ENCODE measurements at regions not wholly inside any gene's neighbourhood (a gene's known extent, or its start where the extent isn't known, plus 50 kb on each side); places are given as distances from the start of the nearest gene placed in this dataset.
A peak's percentile ranks its signal among the peaks of the same experiment; 100 is the strongest.

DNA sequence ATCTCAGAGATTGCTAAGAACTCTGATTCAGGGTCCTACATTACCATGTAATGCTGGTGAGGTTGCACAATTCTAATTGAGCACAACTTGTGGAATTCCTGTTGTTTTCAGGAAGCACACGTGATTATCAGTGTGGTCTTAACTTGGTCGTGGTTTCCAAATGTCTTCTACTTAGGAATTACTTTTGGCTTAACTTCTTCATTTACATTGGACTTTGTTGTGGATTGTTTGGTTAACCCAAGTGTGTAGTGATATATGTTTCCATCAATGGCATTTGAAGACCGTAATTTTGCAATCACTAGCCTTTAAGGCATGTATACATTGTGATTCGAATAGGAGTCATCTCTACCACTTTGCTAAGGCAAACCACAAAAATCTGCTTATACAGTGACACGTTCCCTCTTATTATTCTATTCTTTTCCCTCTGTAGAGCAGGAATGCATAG is 373.3 kb downstream of the IRS1 start:
- Mint-ChIP-seq H3K9me3 (ENCODE audit: low read depth) (no peaks in the 10 kb centered on the region), H3K36me3 (no peaks in the 10 kb centered on the region), H3K4me3 (no peak overlapping the region), H3K27ac (no peak overlapping the region), H3K27me3 (peaks cover 20% of the 10 kb centered on the region), H3K4me1 (ENCODE audit: low read depth) (peaks cover 12% of the 10 kb centered on the region)

- peaks cover 18% of the 10 kb centered on the region for H3K27me3 Mint-ChIP-seq
- H3K4me3 Mint-ChIP-seq: no peak overlapping the region
- no peaks in the 10 kb centered on the region for H3K9me3 Mint-ChIP-seq (ENCODE audit: low read depth)
- H3K27ac Mint-ChIP-seq: no peak overlapping the region
- H3K4me1 Mint-ChIP-seq (ENCODE audit: low read depth): peaks cover 12% of the 10 kb centered on the region
- H3K36me3 Mint-ChIP-seq: no peaks in the 10 kb centered on the region
These were observed 374.6 kb downstream of the IRS1 start for GRCh38 chr2:226424971-226425370.

DNA sequence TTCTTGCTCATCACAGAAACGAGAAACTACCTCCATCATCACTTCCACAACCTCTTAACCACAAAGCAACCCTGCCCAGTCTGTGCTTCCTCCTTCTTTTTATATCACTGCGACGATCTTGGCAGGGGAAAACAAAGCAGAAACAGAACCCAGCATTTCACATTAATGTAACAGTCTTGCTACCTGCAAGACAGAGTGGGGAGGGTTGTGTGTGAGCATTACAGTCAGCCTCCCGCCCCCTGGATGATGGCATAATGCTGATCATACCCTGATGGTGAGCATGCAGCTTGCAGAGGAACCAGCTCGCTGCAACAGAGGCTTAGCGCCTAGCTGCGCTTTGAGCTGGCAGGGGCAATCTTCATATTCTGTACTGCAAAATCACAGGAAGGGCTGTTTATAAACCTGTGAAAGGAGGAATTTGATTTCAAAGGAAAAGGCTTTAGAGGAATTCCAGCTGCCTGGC is 376.1 kb downstream of the IRS1 start:
- H3K27ac Mint-ChIP-seq: no peak overlapping the region
- H3K36me3 Mint-ChIP-seq: no peaks in the 10 kb centered on the region
- no peaks in the 10 kb centered on the region for H3K9me3 Mint-ChIP-seq (ENCODE audit: low read depth)
- peaks cover 10% of the 10 kb centered on the region for H3K27me3 Mint-ChIP-seq
- H3K4me1 Mint-ChIP-seq (ENCODE audit: low read depth): peaks cover 12% of the 10 kb centered on the region
- peak overlapping the region; percentile 70 for H3K4me3 Mint-ChIP-seq

GRCh38 chr2:226420646-226421045 is 379.0 kb downstream of the IRS1 start:
- Mint-ChIP-seq H3K27me3 (peaks cover 7% of the 10 kb centered on the region), H3K9me3 (ENCODE audit: low read depth) (no peaks in the 10 kb centered on the region), H3K4me1 (ENCODE audit: low read depth) (peaks cover 12% of the 10 kb centered on the region), H3K27ac (no peak overlapping the region), H3K4me3 (no peak overlapping the region), H3K36me3 (no peaks in the 10 kb centered on the region)

- no peaks in the 10 kb centered on the region for H3K36me3 Mint-ChIP-seq
- H3K27me3 Mint-ChIP-seq: peaks cover 6% of the 10 kb centered on the region
- H3K4me3 Mint-ChIP-seq: no peak overlapping the region
- H3K27ac Mint-ChIP-seq: no peak overlapping the region
- peaks cover 6% of the 10 kb centered on the region for H3K4me1 Mint-ChIP-seq (ENCODE audit: low read depth)
- H3K9me3 Mint-ChIP-seq (ENCODE audit: low read depth): no peaks in the 10 kb centered on the region
These were observed 381.1 kb downstream of the IRS1 start for GRCh38 chr2:226418521-226418920.

DNA sequence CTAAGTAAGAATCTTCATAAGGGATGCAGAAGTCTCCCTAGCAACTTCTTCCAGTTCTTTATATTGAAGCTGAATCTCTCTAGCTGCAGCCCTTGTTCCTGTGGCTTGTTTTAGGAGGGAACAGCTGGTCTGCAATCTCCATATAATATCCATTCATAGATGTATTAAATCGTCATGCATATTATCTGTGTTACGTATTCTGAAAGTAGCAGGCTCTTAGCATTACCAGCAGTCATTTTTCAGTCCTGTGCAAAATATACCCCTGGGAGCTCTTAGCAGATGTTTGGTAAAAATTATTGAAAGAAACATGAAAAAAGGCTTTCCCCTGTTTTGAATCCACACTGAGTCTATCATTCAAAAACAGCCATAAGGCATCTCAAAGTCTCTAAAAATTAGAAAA is 385.3 kb downstream of the IRS1 start:
- peaks cover 3% of the 10 kb centered on the region for H3K36me3 Mint-ChIP-seq
- no peak overlapping the region for H3K4me3 Mint-ChIP-seq
- no peaks in the 10 kb centered on the region for H3K9me3 Mint-ChIP-seq (ENCODE audit: low read depth)
- no peak overlapping the region for H3K27ac Mint-ChIP-seq
- H3K4me1 Mint-ChIP-seq (ENCODE audit: low read depth): no peaks in the 10 kb centered on the region
- H3K27me3 Mint-ChIP-seq: peaks cover 11% of the 10 kb centered on the region

- H3K27ac Mint-ChIP-seq: no peak overlapping the region
- no peak overlapping the region for H3K4me3 Mint-ChIP-seq
- H3K9me3 Mint-ChIP-seq (ENCODE audit: low read depth): no peaks in the 10 kb centered on the region
- peaks cover 14% of the 10 kb centered on the region for H3K27me3 Mint-ChIP-seq
- H3K4me1 Mint-ChIP-seq (ENCODE audit: low read depth): no peaks in the 10 kb centered on the region
- peaks cover 3% of the 10 kb centered on the region for H3K36me3 Mint-ChIP-seq
These were observed 386.0 kb downstream of the IRS1 start for GRCh38 chr2:226413498-226414130.

DNA sequence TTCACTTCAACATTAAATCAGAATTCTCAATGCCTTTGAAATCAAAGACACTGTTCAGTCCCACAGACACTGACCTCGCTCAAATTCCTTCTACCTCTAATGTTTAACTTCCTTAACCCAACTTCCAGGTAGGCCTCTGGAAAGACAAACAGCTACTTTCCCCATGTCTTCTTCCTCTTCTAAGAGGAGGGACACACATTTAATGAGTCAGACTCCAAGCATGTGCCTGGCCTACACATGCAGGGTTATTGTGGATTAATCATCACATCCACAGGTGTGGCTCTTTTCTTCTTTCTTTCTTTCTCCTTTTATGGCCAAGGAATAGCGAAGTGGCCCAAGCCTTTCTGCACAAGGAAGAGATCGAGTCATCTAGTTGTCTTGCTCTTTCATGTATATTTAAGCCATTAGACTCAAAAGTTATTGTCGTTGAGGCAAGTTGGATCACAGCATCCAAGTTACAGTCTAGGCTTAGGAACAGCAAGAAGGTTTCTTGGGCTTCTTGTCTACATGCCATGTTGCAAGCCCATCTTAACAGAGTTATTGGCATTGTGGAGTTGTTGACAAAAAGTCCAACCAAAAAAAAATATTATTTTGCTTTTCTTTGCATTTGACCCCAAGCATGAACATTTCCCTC is 387.8 kb downstream of the IRS1 start:
- no peaks in the 10 kb centered on the region for H3K4me1 Mint-ChIP-seq (ENCODE audit: low read depth)
- H3K27ac Mint-ChIP-seq: no peak overlapping the region
- H3K4me3 Mint-ChIP-seq: no peak overlapping the region
- H3K27me3 Mint-ChIP-seq: peaks cover 14% of the 10 kb centered on the region
- no peaks in the 10 kb centered on the region for H3K9me3 Mint-ChIP-seq (ENCODE audit: low read depth)
- peaks cover 3% of the 10 kb centered on the region for H3K36me3 Mint-ChIP-seq

DNA sequence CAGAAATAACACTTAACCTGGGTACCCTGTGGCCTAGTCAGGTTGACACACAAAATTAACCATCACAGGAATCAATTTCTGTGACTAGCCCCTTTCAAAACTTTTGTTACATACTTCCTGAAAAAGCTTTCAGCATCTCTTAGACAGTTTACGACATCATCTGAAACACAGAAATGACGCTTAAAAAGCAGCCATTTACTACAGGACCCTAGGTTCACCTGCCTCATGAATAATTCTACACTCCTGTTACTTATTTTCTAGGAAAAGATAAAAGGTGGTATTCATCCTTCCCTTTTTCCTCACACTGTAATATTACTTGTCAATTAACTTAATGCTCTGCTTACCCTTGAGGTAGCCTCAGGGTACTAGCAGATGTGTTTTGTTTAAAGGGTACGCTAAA is 388.4 kb downstream of the IRS1 start:
- Mint-ChIP-seq H3K27ac (no peak overlapping the region), H3K4me3 (no peak overlapping the region), H3K9me3 (ENCODE audit: low read depth) (no peaks in the 10 kb centered on the region), H3K36me3 (peaks cover 3% of the 10 kb centered on the region), H3K4me1 (ENCODE audit: low read depth) (no peaks in the 10 kb centered on the region), H3K27me3 (peaks cover 14% of the 10 kb centered on the region)

DNA sequence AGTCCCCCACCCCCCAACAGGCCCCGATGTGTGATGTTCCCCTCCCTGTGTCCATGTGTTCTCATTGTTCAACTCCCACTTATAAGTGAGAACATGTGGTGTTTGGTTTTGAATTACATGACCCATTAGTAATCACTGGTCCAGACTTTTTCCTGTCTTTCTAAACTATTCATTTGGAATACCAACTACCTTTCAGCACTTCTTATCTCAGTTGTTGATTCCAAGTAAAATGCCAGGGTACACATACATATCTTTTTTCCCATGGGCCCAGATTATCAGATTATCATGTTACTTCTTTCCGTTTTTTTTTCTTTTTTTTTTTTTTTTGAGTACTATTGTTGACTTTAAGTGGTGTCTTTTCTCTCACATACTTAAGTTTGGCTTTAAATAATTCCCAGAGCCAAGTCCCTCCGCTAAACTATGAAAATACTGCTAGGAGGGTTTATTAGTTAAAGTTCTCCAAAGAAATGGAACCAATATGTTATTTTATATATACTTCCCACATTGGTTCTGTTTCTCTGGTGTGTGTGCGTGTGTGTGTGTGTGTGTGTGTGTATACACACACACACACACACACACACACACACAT is 389.3 kb downstream of the IRS1 start:
- H3K27me3 Mint-ChIP-seq: peaks cover 18% of the 10 kb centered on the region
- no peaks in the 10 kb centered on the region for H3K9me3 Mint-ChIP-seq (ENCODE audit: low read depth)
- H3K27ac Mint-ChIP-seq: no peak overlapping the region
- H3K4me1 Mint-ChIP-seq (ENCODE audit: low read depth): no peaks in the 10 kb centered on the region
- peaks cover 3% of the 10 kb centered on the region for H3K36me3 Mint-ChIP-seq
- no peak overlapping the region for H3K4me3 Mint-ChIP-seq

DNA sequence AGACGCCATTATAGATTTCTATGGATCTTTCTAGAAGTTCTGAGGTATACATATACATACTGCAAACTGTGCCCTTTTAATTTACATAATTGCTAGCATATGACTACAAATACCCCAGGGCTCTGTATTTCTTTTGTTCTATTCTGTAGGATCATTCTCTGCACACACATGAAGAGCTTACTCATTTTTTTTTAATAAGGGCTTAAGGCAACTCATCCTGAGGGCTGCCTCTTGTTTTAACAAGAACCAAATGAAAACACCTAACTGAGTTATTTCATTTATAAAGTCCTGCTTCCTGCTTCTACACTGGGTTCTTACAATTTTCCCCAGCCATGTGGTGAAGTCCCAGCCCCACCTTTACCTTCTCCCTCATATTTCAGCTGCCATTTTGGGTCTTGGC is 390.5 kb downstream of the IRS1 start:
- no peak overlapping the region for H3K27ac Mint-ChIP-seq
- peaks cover 17% of the 10 kb centered on the region for H3K27me3 Mint-ChIP-seq
- no peak overlapping the region for H3K4me3 Mint-ChIP-seq
- H3K4me1 Mint-ChIP-seq (ENCODE audit: low read depth): no peaks in the 10 kb centered on the region
- no peaks in the 10 kb centered on the region for H3K9me3 Mint-ChIP-seq (ENCODE audit: low read depth)
- H3K36me3 Mint-ChIP-seq: peaks cover 3% of the 10 kb centered on the region

DNA sequence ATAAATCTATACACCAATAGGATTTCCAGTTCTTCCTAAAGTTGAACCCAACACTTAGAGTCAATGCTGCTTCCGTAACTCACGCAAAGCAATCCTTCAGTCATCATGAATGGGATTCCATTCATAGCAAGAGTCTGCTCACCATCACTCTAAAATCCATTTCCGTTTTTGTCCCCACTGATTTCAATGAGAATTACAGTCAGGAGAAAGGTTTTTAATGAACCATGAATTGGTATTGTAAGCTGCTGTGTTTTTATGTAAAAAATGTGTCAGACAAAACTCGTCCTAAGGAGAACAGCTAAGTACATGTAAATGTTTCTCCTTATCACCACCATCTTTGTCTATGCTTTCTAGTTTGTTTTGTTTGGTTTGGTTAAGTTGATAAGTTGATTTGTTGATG is 391.5 kb downstream of the IRS1 start:
- H3K27me3 Mint-ChIP-seq: peaks cover 13% of the 10 kb centered on the region
- no peaks in the 10 kb centered on the region for H3K9me3 Mint-ChIP-seq (ENCODE audit: low read depth)
- peaks cover 3% of the 10 kb centered on the region for H3K36me3 Mint-ChIP-seq
- H3K4me1 Mint-ChIP-seq (ENCODE audit: low read depth): no peaks in the 10 kb centered on the region
- no peak overlapping the region for H3K4me3 Mint-ChIP-seq
- no peak overlapping the region for H3K27ac Mint-ChIP-seq

DNA sequence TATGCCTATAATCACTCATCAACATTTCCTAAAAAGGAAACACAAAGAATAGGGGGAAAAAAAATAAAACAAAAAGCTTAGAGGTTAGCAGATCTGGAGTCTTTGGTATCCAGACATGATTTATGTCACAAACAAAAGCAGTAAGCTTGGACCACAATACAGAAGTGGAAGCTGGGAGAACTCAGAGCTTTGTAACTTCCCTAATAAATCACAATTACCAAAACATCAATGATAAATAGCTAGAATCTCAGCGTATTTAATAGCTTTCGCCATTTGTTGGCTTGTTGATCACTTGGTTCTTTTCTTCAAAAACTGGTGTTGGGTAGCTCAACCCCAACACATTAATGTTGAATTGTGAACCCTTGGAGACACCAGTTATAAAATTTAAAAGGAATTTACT is 392.5 kb downstream of the IRS1 start:
- H3K9me3 Mint-ChIP-seq (ENCODE audit: low read depth): no peaks in the 10 kb centered on the region
- H3K27ac Mint-ChIP-seq: no peak overlapping the region
- no peaks in the 10 kb centered on the region for H3K36me3 Mint-ChIP-seq
- H3K27me3 Mint-ChIP-seq: peaks cover 10% of the 10 kb centered on the region
- H3K4me3 Mint-ChIP-seq: no peak overlapping the region
- H3K4me1 Mint-ChIP-seq (ENCODE audit: low read depth): no peaks in the 10 kb centered on the region

DNA sequence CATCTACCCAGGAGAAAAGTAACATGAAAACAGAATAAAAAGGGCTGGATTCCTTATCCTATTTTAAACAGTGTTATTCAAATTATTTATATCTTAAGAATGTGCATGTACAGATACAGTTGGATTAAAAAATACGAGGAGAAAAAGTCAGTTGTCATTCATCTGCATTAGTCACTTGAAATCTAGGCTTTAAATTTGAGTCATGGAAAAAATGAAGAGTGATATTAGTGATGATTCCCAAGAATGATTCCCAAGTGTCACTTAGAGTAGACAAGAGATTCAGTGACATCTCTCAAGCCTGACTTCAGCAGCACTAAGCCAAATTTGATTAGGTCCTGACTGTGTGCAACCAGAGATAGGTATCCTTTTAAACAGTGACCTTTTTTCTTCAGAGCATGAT is 394.2 kb downstream of the IRS1 start:
- H3K4me3 Mint-ChIP-seq: no peak overlapping the region
- no peaks in the 10 kb centered on the region for H3K4me1 Mint-ChIP-seq (ENCODE audit: low read depth)
- H3K36me3 Mint-ChIP-seq: no peaks in the 10 kb centered on the region
- peaks cover 14% of the 10 kb centered on the region for H3K27me3 Mint-ChIP-seq
- no peak overlapping the region for H3K27ac Mint-ChIP-seq
- H3K9me3 Mint-ChIP-seq (ENCODE audit: low read depth): no peaks in the 10 kb centered on the region

- H3K27me3 Mint-ChIP-seq: peaks cover 12% of the 10 kb centered on the region
- H3K4me1 Mint-ChIP-seq (ENCODE audit: low read depth): no peaks in the 10 kb centered on the region
- no peak overlapping the region for H3K27ac Mint-ChIP-seq
- H3K4me3 Mint-ChIP-seq: no peak overlapping the region
- no peaks in the 10 kb centered on the region for H3K9me3 Mint-ChIP-seq (ENCODE audit: low read depth)
- no peaks in the 10 kb centered on the region for H3K36me3 Mint-ChIP-seq
These were observed 396.3 kb downstream of the IRS1 start for GRCh38 chr2:226403369-226403768.

All from activated naive CD8-positive, alpha-beta T cell (primary cell).